K562 (cell line): ENCODE measurements at regions not wholly inside any gene's neighbourhood (a gene's known extent, or its start where the extent isn't known, plus 50 kb on each side); places are given as distances from the start of the nearest gene placed in this dataset.

Experiments used
- ATAC-seq: fragments of 200-7000 bp; cut with Tn5 transposase; 3 replicates; pipeline ENCODE4 v1.9.1; 2020; ENCODE audit warnings: moderate library complexity
- BruUV-seq: library from RNA; stranded (reverse); fragments of 400-500 nt; replicated peaks from 2 replicates; lab custom pipeline; 2021; lab: Mats Ljungman, UMichigan
- CTCF ChIA-PET: fragments of 300-600 bp; formaldehyde crosslinking; extraction: SDS; loops from one replicate; lab custom pipeline; 2021; ENCODE audit warnings: low intra/inter-chr PET ratio; lab: Yijun Ruan, JAX
- POLR2A ChIA-PET: fragments of 300-600, 350-650 bp; sonication (Branson Sonifier 250); formaldehyde crosslinking; extraction: SDS; loops from one replicate; lab custom pipeline; 2021; ENCODE audit warnings: antibody characterized with exemption, inconsistent platforms; lab: Yijun Ruan, JAX
- DNase-seq, 4 experiments: peaks; one replicate each; pipeline versions ENCODE4 v3.0.0 to v3.0.0-alpha.2; 2011 to 2018; ENCODE audit warnings: low spot score in 3 of 4, mixed read lengths in 3 of 4; ENCODE audit errors: extremely low read depth in 1 of 4
- FAIRE-seq: peaks from 2 replicates; lab custom pipeline; 2011; peaks lifted over from hg19 to GRCh38; lab: Jason Lieb, UNC
- H2AFZ ChIP-seq: 2 replicates; pipeline ENCODE4 v1.6.0; 2011; ENCODE audit warnings: low read depth, low read length, control low read depth, inconsistent platforms
- H3K27ac ChIP-seq: fragments of 200-600 bp; 3 replicates; pipeline ENCODE4 v1.8.0; 2011; ENCODE audit warnings: low read depth, mild to moderate bottlenecking, control low read depth, inconsistent platforms, low read length, moderate library complexity, mixed read lengths; ENCODE audit errors: extremely low read depth
- H3K27me3 ChIP-seq, 2 experiments: fragments of 300-600 bp in 1 of 2; 2 replicates in 1 of 2; 3 replicates in 1 of 2; pipeline versions ENCODE4 v1.6.0 to v1.8.0; 2011; ENCODE audit warnings: inconsistent platforms in 2 of 2, low read length in 2 of 2, mild to moderate bottlenecking in 1 of 2, mixed read lengths in 1 of 2, moderate library complexity in 1 of 2; ENCODE audit not compliant: control insufficient read depth in 2 of 2, insufficient read depth in 2 of 2
- H3K36me3 ChIP-seq: fragments of 300-600 bp; 3 replicates; pipeline ENCODE4 v1.8.0; 2011; ENCODE audit warnings: mild to moderate bottlenecking, low read length, inconsistent platforms; ENCODE audit not compliant: control insufficient read depth, insufficient read depth
- H3K4me1 ChIP-seq, 2 experiments: fragments of 200-600 bp in 1 of 2; replicated peaks in 1 of 2; 2 replicates in 1 of 2; 3 replicates in 1 of 2; pipeline versions ENCODE4 v1.5.1 to v1.8.0; 2011; ENCODE audit warnings: inconsistent platforms in 2 of 2, low read length in 2 of 2, mild to moderate bottlenecking in 1 of 2, mixed read lengths in 1 of 2, moderate library complexity in 1 of 2; ENCODE audit not compliant: control insufficient read depth in 2 of 2, insufficient read depth in 2 of 2
- H3K4me2 ChIP-seq: 2 replicates; pipeline ENCODE4 v1.6.1; 2011; ENCODE audit warnings: low read length, control low read depth, inconsistent platforms, mixed read lengths; ENCODE audit not compliant: insufficient read depth
- H3K4me3 ChIP-seq: fragments of 200-600 bp; sonication (generic), shearing (Covaris generic); 2 replicates; pipeline ENCODE4 v1.5.1; 2016; ENCODE audit warnings: control low read depth, inconsistent platforms
- H3K79me2 ChIP-seq: fragments of 200-600 bp; 3 replicates; pipeline ENCODE4 v1.8.0; 2011; ENCODE audit warnings: low read length, inconsistent platforms; ENCODE audit not compliant: control insufficient read depth, insufficient read depth
- H3K9ac ChIP-seq, 2 experiments: 2 replicates each; pipeline versions ENCODE4 v1.6.0 to v1.6.1; 2011; ENCODE audit warnings: low read depth in 2 of 2, low read length in 2 of 2, control low read depth in 1 of 2, inconsistent platforms in 1 of 2, mild to moderate bottlenecking in 1 of 2, mixed read lengths in 1 of 2; ENCODE audit not compliant: insufficient read depth in 1 of 2
- H3K9me1 ChIP-seq: one replicate; pipeline ENCODE4 v1.6.0; 2011; ENCODE audit warnings: inconsistent platforms, mild to moderate bottlenecking, low read length, moderate library complexity; ENCODE audit not compliant: control insufficient read depth, insufficient read depth
- H3K9me3 ChIP-seq: replicated peaks from 2 replicates; pipeline ENCODE4 v1.5.1; 2011; ENCODE audit warnings: low read depth, low read length, inconsistent platforms; ENCODE audit not compliant: control insufficient read depth, insufficient read depth
- H4K20me1 ChIP-seq: replicated peaks from 2 replicates; pipeline ENCODE4 v1.6.1; 2011; ENCODE audit warnings: low read length, inconsistent platforms, mixed read lengths; ENCODE audit not compliant: control insufficient read depth, insufficient read depth
- CTCFL ChIP-seq: IDR thresholded peaks from 2 replicates; pipeline ENCODE4 v1.6.1; 2011; ENCODE audit warnings: borderline replicate concordance, low read depth, mild to moderate bottlenecking, moderate library complexity, low read length; ENCODE audit not compliant: insufficient read depth, poor library complexity, severe bottlenecking
- E2F6 ChIP-seq, 2 experiments: IDR thresholded peaks; 2 replicates each; pipeline ENCODE4 v1.6.1; 2011; ENCODE audit warnings: borderline replicate concordance in 1 of 2, control low read depth in 1 of 2, low read depth in 1 of 2, low read length in 1 of 2, mild to moderate bottlenecking in 1 of 2, mixed read lengths in 1 of 2, moderate library complexity in 1 of 2; ENCODE audit not compliant: insufficient read depth in 1 of 2, insufficient read length in 1 of 2, poor library complexity in 1 of 2, severe bottlenecking in 1 of 2; ENCODE audit errors: extremely low read depth in 1 of 2
- FOXK2 ChIP-seq, 2 experiments: fragments of 450-650 bp; IDR thresholded peaks in 1 of 2; conservative IDR thresholded peaks in 1 of 2; 2 replicates each; pipeline ENCODE4 v1.6.1; 2016; ENCODE audit warnings: low read depth in 2 of 2, mild to moderate bottlenecking in 1 of 2
- WGBS: fragments of 100-300 bp; shearing (Covaris generic); methylation state at CpG from one replicate; pipeline ENCODE4 v1.1.6; 2016; ENCODE audit warnings: low coverage, mixed read lengths; ENCODE audit not compliant: insufficient coverage; ENCODE audit errors: missing lambda C conversion rate; 5-methylcytosine and 5-hydroxymethylcytosine counted together
- in situ Hi-C: fragments of 300-500 bp; cut with MboI; formaldehyde crosslinking; loops from 4 replicates; pipeline ENCODE4 v1.15.0; 2018; ENCODE audit warnings: inconsistent platforms, mixed read lengths
- intact Hi-C: fragments of 100-400 bp; cut with micrococcal nuclease; formaldehyde crosslinking; loops from 2 replicates; pipeline ENCODE4 v1.14.2; 2022
- TF ChIP-seq, protein P1 (sequence below), 2 experiments: fragments of 450-650 bp; formaldehyde crosslinking in 1 of 2; IDR thresholded peaks; 2 replicates each; pipeline versions ENCODE4 v1.4.0 to v1.6.1; 2014 to 2020; ENCODE audit warnings: mild to moderate bottlenecking in 2 of 2, borderline replicate concordance in 1 of 2, low read depth in 1 of 2

- TF ChIP-seq E2F6 (IDR thresholded peaks at IDR 0.05; ENCODE audit: borderline replicate concordance in 1 of 2, extremely low read depth in 1 of 2, insufficient read depth in 1 of 2, insufficient read length in 1 of 2, low read depth in 1 of 2, low read length in 1 of 2, poor library complexity in 1 of 2, severe bottlenecking in 1 of 2) (no peak), CTCFL (no peak)
- TF ChIP-seq, all 486 proteins: peak for 0
These were observed 95.1 kb downstream of the NPY start (continued) for GRCh38 chr7:24378871-24379616.

DNA sequence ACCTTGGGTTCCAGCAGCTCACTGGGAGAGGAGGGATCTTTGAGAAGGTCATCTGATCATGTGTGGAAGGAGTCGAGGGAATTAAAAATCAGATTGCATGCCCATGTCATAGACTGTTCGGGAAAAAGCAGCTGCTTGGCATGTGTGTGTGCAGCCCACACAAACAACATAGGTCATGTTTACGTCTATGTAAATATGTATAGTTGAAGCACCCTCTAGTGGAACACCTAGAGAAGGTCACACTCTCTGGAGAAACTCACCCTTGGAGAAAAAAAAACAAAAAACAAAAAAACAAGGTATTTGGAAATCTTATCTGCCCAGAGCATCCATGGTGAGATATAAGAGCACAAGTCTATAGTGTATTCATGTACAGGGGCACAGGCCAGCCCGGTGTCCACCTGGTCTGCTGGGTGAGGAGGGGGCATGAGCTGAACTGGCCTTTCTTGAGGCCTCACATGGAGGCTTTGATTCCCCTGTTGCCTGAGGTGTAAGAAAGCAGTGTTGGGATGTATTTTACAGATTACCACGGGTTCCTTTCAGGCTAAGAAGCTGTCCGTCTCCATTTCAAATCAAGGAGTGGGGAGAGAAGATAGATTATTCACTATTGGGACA lies 98.0 kb downstream of the NPY start:
- in situ Hi-C loops = no loop called here
- DNase-seq (peak; percentile 13 to 30 (median 21)), FAIRE-seq (no peak), ATAC-seq (peak; percentile 80)
- Histone ChIP-seq H4K20me1 (no peaks in the 10 kb centered on the region; the same call in 1 of the 2 replicates), H3K4me3 (no peak overlapping the region), H3K9ac (no peak overlapping the region), H2AFZ (no peak overlapping the region), H3K9me1 (no peaks in the 10 kb centered on the region), H3K9me3 (no peaks in the 10 kb centered on the region; the same call in 1 of the 2 replicates), H3K4me1 (no peaks in the 10 kb centered on the region), H3K27me3 (0 out of 5 replicates have a peak, but pooled peaks cover 0 to 4% of the 10 kb centered on the region in 2 experiments), H3K36me3 (no peaks in the 10 kb centered on the region), H3K4me2 (no peak overlapping the region), H3K79me2 (no peaks in the 10 kb centered on the region), H3K27ac (no peak overlapping the region)
- BruUV-seq = no TSS peak
- 0% methylated on average over 6 of the region's 6 CpGs for WGBS
- POLR2A ChIA-PET = interaction anchor here (0.6 to 1.2 kb wide), 3 partner anchors 10 to 660 kb away, joined by 3 to 5 read pairs (median 3); no protein-coding TSS in a partner anchor
- CTCF ChIA-PET = interaction anchor here (0.6 to 1.1 kb wide), 2 partner anchors 638 to 811 kb away, joined by 3 to 5 read pairs; no protein-coding TSS in a partner anchor
- intact Hi-C loops = no loop called here
- TF ChIP-seq FOXK2 (conservative IDR thresholded peaks at IDR 0.05 in 1 of 2, IDR thresholded peaks at IDR 0.05 in 1 of 2; ENCODE audit: low read depth in 2 of 2) = peak; percentile 37 to 75; a peak in 1 of 4 replicates
- TF ChIP-seq, protein P1, sequence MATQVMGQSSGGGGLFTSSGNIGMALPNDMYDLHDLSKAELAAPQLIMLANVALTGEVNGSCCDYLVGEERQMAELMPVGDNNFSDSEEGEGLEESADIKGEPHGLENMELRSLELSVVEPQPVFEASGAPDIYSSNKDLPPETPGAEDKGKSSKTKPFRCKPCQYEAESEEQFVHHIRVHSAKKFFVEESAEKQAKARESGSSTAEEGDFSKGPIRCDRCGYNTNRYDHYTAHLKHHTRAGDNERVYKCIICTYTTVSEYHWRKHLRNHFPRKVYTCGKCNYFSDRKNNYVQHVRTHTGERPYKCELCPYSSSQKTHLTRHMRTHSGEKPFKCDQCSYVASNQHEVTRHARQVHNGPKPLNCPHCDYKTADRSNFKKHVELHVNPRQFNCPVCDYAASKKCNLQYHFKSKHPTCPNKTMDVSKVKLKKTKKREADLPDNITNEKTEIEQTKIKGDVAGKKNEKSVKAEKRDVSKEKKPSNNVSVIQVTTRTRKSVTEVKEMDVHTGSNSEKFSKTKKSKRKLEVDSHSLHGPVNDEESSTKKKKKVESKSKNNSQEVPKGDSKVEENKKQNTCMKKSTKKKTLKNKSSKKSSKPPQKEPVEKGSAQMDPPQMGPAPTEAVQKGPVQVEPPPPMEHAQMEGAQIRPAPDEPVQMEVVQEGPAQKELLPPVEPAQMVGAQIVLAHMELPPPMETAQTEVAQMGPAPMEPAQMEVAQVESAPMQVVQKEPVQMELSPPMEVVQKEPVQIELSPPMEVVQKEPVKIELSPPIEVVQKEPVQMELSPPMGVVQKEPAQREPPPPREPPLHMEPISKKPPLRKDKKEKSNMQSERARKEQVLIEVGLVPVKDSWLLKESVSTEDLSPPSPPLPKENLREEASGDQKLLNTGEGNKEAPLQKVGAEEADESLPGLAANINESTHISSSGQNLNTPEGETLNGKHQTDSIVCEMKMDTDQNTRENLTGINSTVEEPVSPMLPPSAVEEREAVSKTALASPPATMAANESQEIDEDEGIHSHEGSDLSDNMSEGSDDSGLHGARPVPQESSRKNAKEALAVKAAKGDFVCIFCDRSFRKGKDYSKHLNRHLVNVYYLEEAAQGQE (IDR thresholded peaks at IDR 0.05; ENCODE audit: borderline replicate concordance) = peak; percentile 25; the same call in 1 of the 2 replicates
- TF ChIP-seq, protein P1 (CRISPR knock-in tag; IDR thresholded peaks at IDR 0.05; ENCODE audit: low read depth) = no peak
